Uterus (tissue), 3 donors: ENCODE measurements at regions not wholly inside any gene's neighbourhood (a gene's known extent, or its start where the extent isn't known, plus 50 kb on each side); places are given as distances from the start of the nearest gene placed in this dataset.
"Not testable (repeated sequence)": the region's sequence is repeated elsewhere in the genome, so short reads cannot be mapped to it uniquely, and the experiment has no call there.

Experiments
- DNase-seq, 2 donors: peaks; one replicate each; pipeline ENCODE4 v3.0.0-alpha.2; 2019 to 2020
- H3K27ac ChIP-seq, 2 donors: fragments of 200-600 bp; sonication (generic); 1 replicate in 1 of 2; 2 replicates in 1 of 2; pipeline ENCODE4 v1.5.1; 2016 to 2018
- H3K27me3 ChIP-seq, 2 donors: fragments of 200-600 bp; sonication (generic); one replicate each; pipeline ENCODE4 v1.5.1; 2018 to 2019; ENCODE audit warnings: control low read depth in 1 of 2
- H3K36me3 ChIP-seq, 2 donors: fragments of 200-600 bp; sonication (generic); one replicate each; pipeline ENCODE4 v1.5.1; 2019; ENCODE audit warnings: control low read depth in 1 of 2
- H3K4me1 ChIP-seq, 2 donors: fragments of 200-600 bp; sonication (generic); one replicate each; pipeline ENCODE4 v1.5.1; 2018 to 2019; ENCODE audit warnings: control low read depth in 1 of 2
- H3K4me3 ChIP-seq, 2 donors: fragments of 200-600 bp; sonication (generic); 1 replicate in 1 of 2; 2 replicates in 1 of 2; pipeline ENCODE4 v1.5.1; 2018 to 2019; ENCODE audit warnings: mild to moderate bottlenecking in 1 of 2
- H3K9me3 ChIP-seq, 2 donors: fragments of 200-600 bp; sonication (generic); one replicate each; pipeline ENCODE4 v1.5.1; 2019; ENCODE audit warnings: control low read depth in 1 of 2
- POLR2A ChIP-seq, 2 donors: fragments of 450-650 bp; IDR thresholded peaks; one replicate each; pipeline ENCODE4 v1.6.1; 2016; ENCODE audit warnings: antibody characterized with exemption in 2 of 2, mild to moderate bottlenecking in 1 of 2, moderate library complexity in 1 of 2
- intact Hi-C: fragments of 100-400 bp; cut with DNase I; formaldehyde crosslinking; loops from one replicate; pipeline ENCODE4 v1.15.1; 2023; ENCODE audit warnings: low total_unique reads
- TF ChIP-seq, protein P1 (sequence below), 4 experiments: fragments of 200-600 bp in 2 of 4; fragments of 450-650 bp in 2 of 4; sonication (generic) in 2 of 4; IDR thresholded peaks; one replicate each; pipeline ENCODE4 v1.5.1; 2016 to 2019; ENCODE audit warnings: antibody characterized with exemption in 4 of 4, mild to moderate bottlenecking in 2 of 4, moderate library complexity in 1 of 4
- donor health status: DM: yes; HTN: yes; CAD: no.

DNA sequence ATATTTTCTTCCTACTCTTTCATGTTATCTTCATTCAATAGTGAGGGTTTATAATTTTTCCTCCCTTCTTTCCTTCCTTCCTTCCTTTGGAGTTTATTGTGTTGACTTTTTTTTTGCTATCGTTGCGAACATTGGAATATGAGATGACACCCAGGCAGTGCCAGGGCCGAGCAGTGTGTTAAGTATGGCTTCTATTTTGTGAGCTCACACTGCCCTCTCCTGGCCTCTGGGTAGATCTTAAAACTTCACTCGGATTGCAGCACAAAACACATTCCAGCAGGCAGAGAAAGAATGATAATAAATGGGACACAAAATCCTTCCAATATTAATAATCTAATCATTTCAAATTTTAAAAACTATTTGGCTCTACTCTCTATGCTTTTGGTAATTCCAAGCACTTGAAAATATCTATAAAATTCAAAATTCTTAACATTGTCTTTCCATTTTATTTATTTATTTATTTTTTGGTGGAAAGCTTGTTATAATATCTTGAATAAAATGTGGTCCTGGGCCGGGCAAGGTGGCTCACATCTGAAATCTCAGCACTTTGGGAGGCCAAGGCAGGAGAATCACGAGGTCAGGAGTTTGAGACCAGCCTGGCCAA, 147.4 kb upstream of the OLIG3 start:
- Histone ChIP-seq H3K36me3 (no peaks in the 10 kb centered on the region), H3K4me3 (no peak overlapping the region), H3K4me1 (no peaks in the 10 kb centered on the region), H3K27me3 (no peaks in the 10 kb centered on the region), H3K27ac (no peak overlapping the region), H3K9me3 (no peaks in the 10 kb centered on the region)
- peak; percentile 46 to 66 for DNase-seq
- intact Hi-C loops = no loop called here
- TF ChIP-seq POLR2A (IDR thresholded peaks at IDR 0.05) = no peak
- TF ChIP-seq, protein P1, sequence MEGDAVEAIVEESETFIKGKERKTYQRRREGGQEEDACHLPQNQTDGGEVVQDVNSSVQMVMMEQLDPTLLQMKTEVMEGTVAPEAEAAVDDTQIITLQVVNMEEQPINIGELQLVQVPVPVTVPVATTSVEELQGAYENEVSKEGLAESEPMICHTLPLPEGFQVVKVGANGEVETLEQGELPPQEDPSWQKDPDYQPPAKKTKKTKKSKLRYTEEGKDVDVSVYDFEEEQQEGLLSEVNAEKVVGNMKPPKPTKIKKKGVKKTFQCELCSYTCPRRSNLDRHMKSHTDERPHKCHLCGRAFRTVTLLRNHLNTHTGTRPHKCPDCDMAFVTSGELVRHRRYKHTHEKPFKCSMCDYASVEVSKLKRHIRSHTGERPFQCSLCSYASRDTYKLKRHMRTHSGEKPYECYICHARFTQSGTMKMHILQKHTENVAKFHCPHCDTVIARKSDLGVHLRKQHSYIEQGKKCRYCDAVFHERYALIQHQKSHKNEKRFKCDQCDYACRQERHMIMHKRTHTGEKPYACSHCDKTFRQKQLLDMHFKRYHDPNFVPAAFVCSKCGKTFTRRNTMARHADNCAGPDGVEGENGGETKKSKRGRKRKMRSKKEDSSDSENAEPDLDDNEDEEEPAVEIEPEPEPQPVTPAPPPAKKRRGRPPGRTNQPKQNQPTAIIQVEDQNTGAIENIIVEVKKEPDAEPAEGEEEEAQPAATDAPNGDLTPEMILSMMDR (IDR thresholded peaks at IDR 0.05) = peak; percentile 51 to 78 (median 68)

DNA sequence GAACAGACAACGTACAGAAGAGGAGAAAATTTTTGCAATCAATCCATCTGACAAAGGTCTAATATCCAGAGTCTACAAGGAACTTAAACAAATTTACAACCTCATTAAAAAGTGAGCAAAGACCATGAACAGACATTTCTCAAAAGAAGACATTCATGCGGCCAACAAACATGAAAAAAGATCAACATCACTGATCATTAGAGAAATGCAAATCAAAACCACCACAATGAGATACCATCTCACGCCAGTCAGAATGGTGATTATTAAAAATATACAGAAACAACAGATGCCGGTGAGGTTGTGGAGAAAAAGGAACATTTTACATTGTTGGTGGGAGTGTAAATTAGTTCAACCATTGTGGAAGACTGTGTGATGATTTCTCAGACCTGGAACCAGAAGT, 149.0 kb upstream of the OLIG3 start:
- H3K9me3 ChIP-seq, H3K4me1 ChIP-seq, H3K27me3 ChIP-seq, H3K36me3 ChIP-seq, H3K27ac ChIP-seq, DNase-seq, H3K4me3 ChIP-seq, intact Hi-C loops: not testable (repeated sequence)

DNA sequence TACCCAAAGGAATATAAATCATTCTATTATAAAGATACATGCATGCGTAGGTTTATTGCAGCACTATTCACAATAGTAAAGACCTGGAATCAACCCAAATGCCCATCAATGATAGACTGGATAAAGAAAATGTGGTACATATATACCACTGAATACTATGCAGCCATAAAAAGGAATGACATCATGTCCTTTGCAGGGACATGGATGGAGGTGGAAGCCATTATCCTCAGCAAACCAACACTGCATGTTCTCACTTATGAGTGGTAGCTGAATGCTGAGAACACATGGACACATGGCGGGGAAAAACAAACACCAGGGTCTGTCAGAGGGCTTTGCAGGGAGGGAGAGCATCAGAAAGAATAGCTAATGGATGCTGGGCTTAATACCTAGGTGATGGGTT, 149.4 kb upstream of the OLIG3 start:
- H3K4me1 ChIP-seq, H3K27me3 ChIP-seq, H3K36me3 ChIP-seq, DNase-seq, intact Hi-C loops, H3K27ac ChIP-seq, H3K4me3 ChIP-seq, H3K9me3 ChIP-seq: not testable (repeated sequence)

DNA sequence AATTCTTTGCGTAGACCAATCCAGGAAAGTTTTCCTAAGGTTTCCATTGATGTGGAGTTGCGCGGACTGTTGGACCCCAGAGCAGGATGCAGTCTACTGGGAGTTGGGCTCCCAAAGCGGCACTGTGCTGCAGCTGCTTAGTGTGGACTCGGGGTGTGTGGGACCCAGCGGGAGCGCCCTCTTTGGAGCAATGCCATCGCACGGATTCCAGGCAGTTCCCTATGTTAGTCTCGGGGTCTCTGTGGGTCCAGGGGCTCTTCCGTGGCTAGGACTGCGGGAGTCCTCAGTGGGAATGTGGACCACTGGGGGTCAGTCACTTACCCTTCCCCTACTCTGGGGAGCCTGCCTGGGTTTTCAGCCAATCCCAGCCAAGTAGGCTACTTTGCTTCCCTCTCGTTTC, 151.7 kb upstream of the OLIG3 start:
- Histone ChIP-seq H3K27me3 (no peaks in the 10 kb centered on the region), H3K9me3 (no peaks in the 10 kb centered on the region), H3K36me3 (no peaks in the 10 kb centered on the region), H3K4me3 (no peak overlapping the region), H3K27ac (no peak overlapping the region), H3K4me1 (no peaks in the 10 kb centered on the region)
- no peak for DNase-seq
- intact Hi-C loops = no loop called here
- no peak for TF ChIP-seq POLR2A (IDR thresholded peaks at IDR 0.05)
- TF ChIP-seq, protein P1 (IDR thresholded peaks at IDR 0.05) = no peak

DNA sequence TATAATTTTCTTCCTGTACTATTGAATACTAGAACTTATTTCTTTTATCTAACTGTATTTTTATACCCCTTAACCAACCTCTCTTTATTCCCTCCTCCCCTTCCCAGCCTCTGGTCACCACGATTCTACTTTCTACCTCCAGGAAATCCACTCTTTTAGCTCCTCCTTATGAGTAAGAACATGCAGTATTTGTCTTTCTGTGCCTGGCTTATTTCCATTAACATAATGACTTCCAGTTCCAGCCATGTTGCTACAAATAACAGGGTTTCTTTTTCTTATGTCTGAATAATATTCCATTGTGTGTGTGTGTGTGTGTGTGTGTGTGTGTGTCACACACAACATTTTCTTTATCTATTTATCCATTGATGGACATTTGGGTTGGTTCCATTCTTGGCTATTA, 152.3 kb upstream of the OLIG3 start:
- intact Hi-C loops = no loop called here
- Histone ChIP-seq H3K27me3 (no peaks in the 10 kb centered on the region), H3K36me3 (no peaks in the 10 kb centered on the region), H3K4me1 (no peaks in the 10 kb centered on the region), H3K9me3 (no peaks in the 10 kb centered on the region), H3K4me3 (no peak overlapping the region), H3K27ac (no peak overlapping the region)
- TF ChIP-seq, protein P1 (IDR thresholded peaks at IDR 0.05) = no peak
- TF ChIP-seq POLR2A (IDR thresholded peaks at IDR 0.05) = no peak
- no peak for DNase-seq

DNA sequence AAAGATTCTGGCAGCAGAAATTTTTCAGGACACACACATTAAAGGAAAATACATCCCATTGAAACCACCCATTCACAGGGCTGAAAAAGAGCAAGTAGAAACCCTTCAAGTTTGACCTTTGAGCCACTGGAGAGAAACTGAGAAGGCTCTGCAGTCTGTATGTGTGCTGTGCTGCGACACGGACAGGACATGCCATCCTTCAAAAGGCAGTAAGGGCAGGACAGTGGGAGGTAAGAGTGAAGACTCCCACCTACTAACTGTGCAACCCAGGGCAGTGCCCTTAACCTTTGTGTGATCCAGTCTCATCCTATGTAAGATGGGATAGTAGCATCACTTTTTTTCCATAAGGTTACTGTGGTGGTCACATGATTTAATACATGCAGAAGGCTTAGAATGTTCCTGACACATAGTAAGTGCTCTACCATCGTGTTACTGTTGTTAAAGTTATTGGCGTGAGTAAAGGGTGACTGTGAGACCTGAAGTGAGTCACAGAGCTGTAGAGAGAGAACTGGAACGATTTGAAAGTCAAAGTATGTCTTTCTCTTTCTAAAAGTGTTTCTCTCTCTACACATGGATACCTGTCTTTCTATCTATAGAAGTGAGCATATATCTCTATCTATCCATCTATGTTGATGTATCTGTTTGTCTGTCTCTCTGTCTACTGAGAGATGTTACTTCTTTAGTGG, 153.7 kb upstream of the OLIG3 start:
- Histone ChIP-seq H3K36me3 (no peaks in the 10 kb centered on the region), H3K9me3 (no peaks in the 10 kb centered on the region), H3K27me3 (no peaks in the 10 kb centered on the region), H3K4me3 (no peak overlapping the region), H3K27ac (no peak overlapping the region), H3K4me1 (no peaks in the 10 kb centered on the region)
- TF ChIP-seq, protein P1 (IDR thresholded peaks at IDR 0.05) = no peak
- no peak for TF ChIP-seq POLR2A (IDR thresholded peaks at IDR 0.05)
- intact Hi-C loops = no loop called here
- DNase-seq = no peak
